Keratinocyte (primary cell): ENCODE measurements at regions not wholly inside any gene's neighbourhood (a gene's known extent, or its start where the extent isn't known, plus 50 kb on each side); places are given as distances from the start of the nearest gene placed in this dataset.

Experiments used
- DNase-seq: peaks from one replicate; pipeline ENCODE4 v3.0.0-alpha.2; 2011; ENCODE audit warnings: low read depth, missing footprints, low spot score
- FAIRE-seq: peaks from 2 replicates; lab custom pipeline; 2011; peaks lifted over from hg19 to GRCh38; lab: Jason Lieb, UNC
- H2AFZ ChIP-seq: 2 replicates; pipeline ENCODE4 v1.6.0; 2012; ENCODE audit warnings: low read length, control low read depth, inconsistent platforms; ENCODE audit not compliant: control insufficient read depth
- H3K27ac ChIP-seq: 2 replicates; pipeline ENCODE4 v1.5.1; 2011; ENCODE audit warnings: low read length; ENCODE audit not compliant: control insufficient read depth, insufficient read depth
- H3K27me3 ChIP-seq: 3 replicates; pipeline ENCODE4 v1.6.0; 2011; ENCODE audit warnings: low read length; ENCODE audit not compliant: control insufficient read depth, insufficient read depth; ENCODE audit errors: extremely low read depth
- H3K36me3 ChIP-seq, 2 experiments: 2 replicates in 1 of 2; 3 replicates in 1 of 2; pipeline ENCODE4 v1.5.1; 2011; ENCODE audit warnings: low read length in 2 of 2, mild to moderate bottlenecking in 1 of 2; ENCODE audit not compliant: control insufficient read depth in 2 of 2, insufficient read depth in 2 of 2; ENCODE audit errors: extremely low read depth in 1 of 2
- H3K4me1 ChIP-seq: 3 replicates; pipeline ENCODE4 v1.5.1; 2011; ENCODE audit warnings: low read length; ENCODE audit not compliant: control insufficient read depth, insufficient read depth; ENCODE audit errors: extremely low read depth
- H3K4me2 ChIP-seq: 3 replicates; pipeline ENCODE4 v1.6.0; 2011; ENCODE audit warnings: low read depth, low read length; ENCODE audit not compliant: control insufficient read depth, insufficient read depth; ENCODE audit errors: extremely low read depth
- H3K4me3 ChIP-seq, 3 experiments: fragments of 200-600 bp in 1 of 3; sonication (generic) in 1 of 3; 2 replicates in 2 of 3; 3 replicates in 1 of 3; pipeline ENCODE4 v1.5.1; 2011 to 2016; ENCODE audit warnings: low read length in 3 of 3, mild to moderate bottlenecking in 3 of 3, control low read depth in 2 of 3, inconsistent platforms in 1 of 3, low read depth in 1 of 3, mixed read lengths in 1 of 3, mixed run types in 1 of 3, moderate library complexity in 1 of 3; ENCODE audit not compliant: control insufficient read depth in 2 of 3, insufficient read depth in 2 of 3; ENCODE audit errors: extremely low read depth in 1 of 3
- H3K79me2 ChIP-seq: 2 replicates; pipeline ENCODE4 v1.6.0; 2012; ENCODE audit warnings: low read length; ENCODE audit not compliant: control insufficient read depth, insufficient read depth
- H3K9ac ChIP-seq: 3 replicates; pipeline ENCODE4 v1.6.0; 2011; ENCODE audit warnings: low read length; ENCODE audit not compliant: control insufficient read depth, insufficient read depth; ENCODE audit errors: extremely low read depth
- H3K9me1 ChIP-seq: 3 replicates; pipeline ENCODE4 v1.6.0; 2011; ENCODE audit warnings: low read length; ENCODE audit not compliant: control insufficient read depth, insufficient read depth; ENCODE audit errors: extremely low read depth
- H3K9me3 ChIP-seq: 2 replicates; pipeline ENCODE4 v1.5.1; 2012; ENCODE audit warnings: low read depth, low read length; ENCODE audit not compliant: control insufficient read depth
- H4K20me1 ChIP-seq: 3 replicates; pipeline ENCODE4 v1.6.0; 2011; ENCODE audit warnings: low read length; ENCODE audit not compliant: control insufficient read depth, insufficient read depth; ENCODE audit errors: extremely low read depth
- CTCF ChIP-seq, 3 experiments: IDR thresholded peaks in 1 of 3; conservative IDR thresholded peaks in 1 of 3; optimal IDR thresholded peaks in 1 of 3; 2 replicates in 2 of 3; 3 replicates in 1 of 3; pipeline versions ENCODE3 to v1.5.1; 2011; ENCODE audit warnings: low read length in 3 of 3, mild to moderate bottlenecking in 3 of 3, moderate library complexity in 2 of 3, control low read depth in 1 of 3, inconsistent platforms in 1 of 3; ENCODE audit not compliant: insufficient read depth in 2 of 3; ENCODE audit errors: extremely low read depth in 1 of 3
- EZH2 ChIP-seq: IDR thresholded peaks from one replicate; pipeline ENCODE4 v1.6.1; 2012; ENCODE audit warnings: inconsistent platforms, mild to moderate bottlenecking, low read length, moderate library complexity
- dilution Hi-C: fragments of 300-500 bp; cut with MboI; formaldehyde crosslinking; loops from one replicate; pipeline ENCODE4 v1.7.0; 2020; ENCODE audit warnings: low sequenced_read_pairs; ENCODE audit not compliant: extremely low pct_ligation_motif_present

GRCh38 chr16:66058172-66058691 lies 308.3 kb upstream of the CDH5 start:
- no peak overlapping the region for H3K4me2 ChIP-seq
- no peak overlapping the region for H3K4me3 ChIP-seq
- H2AFZ ChIP-seq = no peak overlapping the region
- H3K9me1 ChIP-seq = no peaks in the 10 kb centered on the region
- TF ChIP-seq EZH2 = no peak
- TF ChIP-seq CTCF (optimal IDR thresholded peaks at IDR 0.05 in 1 of 3, IDR thresholded peaks at IDR 0.05 in 1 of 3, conservative IDR thresholded peaks at IDR 0.05 in 1 of 3; ENCODE audit: extremely low read depth in 1 of 3, insufficient read depth in 2 of 3, low read length in 3 of 3) = no peak
- peaks cover 1% of the 10 kb centered on the region for H3K27me3 ChIP-seq
- no peak overlapping the region for H3K27ac ChIP-seq
- H4K20me1 ChIP-seq = no peaks in the 10 kb centered on the region
- no peaks in the 10 kb centered on the region for H3K79me2 ChIP-seq
- H3K36me3 ChIP-seq = no peaks in the 10 kb centered on the region
- H3K9ac ChIP-seq = no peak overlapping the region
- dilution Hi-C loops = no loop called here
- no peaks in the 10 kb centered on the region for H3K4me1 ChIP-seq
- FAIRE-seq = no peak
- DNase-seq = no peak
- H3K9me3 ChIP-seq = no peaks in the 10 kb centered on the region

DNA sequence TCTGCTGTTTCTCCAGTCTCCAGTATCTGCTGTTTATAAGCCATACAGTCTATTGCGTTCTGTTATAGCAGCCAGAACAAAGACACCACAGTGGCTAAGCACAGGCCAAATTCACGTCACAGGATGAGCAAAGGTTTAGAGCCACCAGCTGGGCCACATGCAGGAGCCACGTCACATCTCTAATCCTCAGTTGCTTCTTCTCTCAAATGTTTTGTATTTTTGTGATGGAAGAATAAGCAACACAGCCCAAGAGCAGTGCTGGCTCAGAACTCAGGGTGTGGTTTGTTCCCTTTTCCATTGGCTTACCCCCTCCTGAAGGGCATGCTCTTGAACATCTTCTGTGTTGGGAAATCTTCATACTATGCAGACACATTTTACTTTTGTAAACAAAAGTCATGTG lies 309.4 kb upstream of the CDH5 start:
- dilution Hi-C loops = no loop called here
- no peaks in the 10 kb centered on the region for H4K20me1 ChIP-seq
- H3K27me3 ChIP-seq = no peaks in the 10 kb centered on the region
- H3K4me2 ChIP-seq = no peak overlapping the region
- H3K27ac ChIP-seq = no peak overlapping the region
- no peaks in the 10 kb centered on the region for H3K4me1 ChIP-seq
- FAIRE-seq (no peak), DNase-seq (no peak)
- TF ChIP-seq EZH2 = no peak
- no peak for TF ChIP-seq CTCF (optimal IDR thresholded peaks at IDR 0.05 in 1 of 3, IDR thresholded peaks at IDR 0.05 in 1 of 3, conservative IDR thresholded peaks at IDR 0.05 in 1 of 3; ENCODE audit: extremely low read depth in 1 of 3, insufficient read depth in 2 of 3, low read length in 3 of 3)
- H3K9me3 ChIP-seq = no peaks in the 10 kb centered on the region
- H2AFZ ChIP-seq = no peak overlapping the region
- no peaks in the 10 kb centered on the region for H3K79me2 ChIP-seq
- no peaks in the 10 kb centered on the region for H3K36me3 ChIP-seq
- no peak overlapping the region for H3K4me3 ChIP-seq
- H3K9ac ChIP-seq = no peak overlapping the region
- H3K9me1 ChIP-seq = no peaks in the 10 kb centered on the region
